ENCODE measurements at regions not wholly inside any gene's neighbourhood (a gene's known extent, or its start where the extent isn't known, plus 50 kb on each side); places are given as distances from the start of the nearest gene placed in this dataset.

- Histone ChIP-seq H3K36me3 (ENCODE audit: control insufficient read depth in 2 of 2, insufficient read depth in 2 of 2, low read length in 1 of 2) (no peaks in the 10 kb centered on the region), H3K4me3 (ENCODE audit: low read depth in 1 of 2, low read length in 2 of 2) (no peak overlapping the region), H3K4me1 (ENCODE audit: control insufficient read depth in 2 of 2, insufficient read depth in 2 of 2, low read length in 1 of 2) (no peaks in the 10 kb centered on the region), H3K27ac (ENCODE audit: low read depth in 2 of 2, low read length in 1 of 2) (no peak overlapping the region), H3K27me3 (ENCODE audit: control insufficient read depth in 1 of 2, insufficient read depth in 2 of 2, low read length in 2 of 2) (peaks cover 0 to 4% of the 10 kb centered on the region in 2 donors), H3K9me3 (ENCODE audit: control insufficient read depth in 2 of 2, insufficient read depth in 1 of 2, low read depth in 1 of 2, low read length in 1 of 2) (no peaks in the 10 kb centered on the region)
- 76 to 81% methylated on average over 4 of the region's 4 CpGs for WGBS, 2 donors
Measured at GRCh38 chr15:29448320-29448719, 178.7 kb upstream of the NSMCE3 start.

- WGBS, 2 donors = 43 to 60% methylated on average over 3 of the region's 3 CpGs
- H3K4me1 ChIP-seq (ENCODE audit: control insufficient read depth in 2 of 2, insufficient read depth in 2 of 2, low read length in 1 of 2) = no peaks in the 10 kb centered on the region
- peaks cover 0 to 3% of the 10 kb centered on the region in 2 donors for H3K9me3 ChIP-seq (ENCODE audit: control insufficient read depth in 2 of 2, insufficient read depth in 1 of 2, low read depth in 1 of 2, low read length in 1 of 2)
- H3K27me3 ChIP-seq (ENCODE audit: control insufficient read depth in 1 of 2, insufficient read depth in 2 of 2, low read length in 2 of 2) = peaks cover 0 to 4% of the 10 kb centered on the region in 2 donors
- no peak overlapping the region for H3K27ac ChIP-seq (ENCODE audit: low read depth in 2 of 2, low read length in 1 of 2)
- no peaks in the 10 kb centered on the region for H3K36me3 ChIP-seq (ENCODE audit: control insufficient read depth in 2 of 2, insufficient read depth in 2 of 2, low read length in 1 of 2)
- H3K4me3 ChIP-seq (ENCODE audit: low read depth in 1 of 2, low read length in 2 of 2) = no peak overlapping the region
Measured at GRCh38 chr15:29446480-29446879, 176.9 kb upstream of the NSMCE3 start.

- Histone ChIP-seq H3K9me3 (ENCODE audit: control insufficient read depth in 2 of 2, insufficient read depth in 1 of 2, low read depth in 1 of 2, low read length in 1 of 2) (peaks cover 0 to 5% of the 10 kb centered on the region in 2 donors), H3K4me1 (ENCODE audit: control insufficient read depth in 2 of 2, insufficient read depth in 2 of 2, low read length in 1 of 2) (peaks cover 0 to 4% of the 10 kb centered on the region in 2 donors), H3K27me3 (ENCODE audit: control insufficient read depth in 1 of 2, insufficient read depth in 2 of 2, low read length in 2 of 2) (peaks cover 0 to 4% of the 10 kb centered on the region in 2 donors), H3K36me3 (ENCODE audit: control insufficient read depth in 2 of 2, insufficient read depth in 2 of 2, low read length in 1 of 2) (no peaks in the 10 kb centered on the region), H3K27ac (ENCODE audit: low read depth in 2 of 2, low read length in 1 of 2) (no peak overlapping the region), H3K4me3 (ENCODE audit: low read depth in 1 of 2, low read length in 2 of 2) (no peak overlapping the region)
- WGBS, 2 donors = 76 to 86% methylated on average over 5 of the region's 5 CpGs
Measured at GRCh38 chr15:29442532-29442931, 172.9 kb upstream of the NSMCE3 start.

- 81 to 86% methylated on average over 7 of the region's 7 CpGs for WGBS, 2 donors
- H3K4me1 ChIP-seq (ENCODE audit: control insufficient read depth in 2 of 2, insufficient read depth in 2 of 2, low read length in 1 of 2) = peaks cover 0 to 4% of the 10 kb centered on the region in 2 donors
- H3K36me3 ChIP-seq (ENCODE audit: control insufficient read depth in 2 of 2, insufficient read depth in 2 of 2, low read length in 1 of 2) = no peaks in the 10 kb centered on the region
- peaks cover 0 to 2% of the 10 kb centered on the region in 2 donors for H3K27me3 ChIP-seq (ENCODE audit: control insufficient read depth in 1 of 2, insufficient read depth in 2 of 2, low read length in 2 of 2)
- peaks cover 0 to 5% of the 10 kb centered on the region in 2 donors for H3K9me3 ChIP-seq (ENCODE audit: control insufficient read depth in 2 of 2, insufficient read depth in 1 of 2, low read depth in 1 of 2, low read length in 1 of 2)
- H3K4me3 ChIP-seq (ENCODE audit: low read depth in 1 of 2, low read length in 2 of 2) = no peak overlapping the region
- H3K27ac ChIP-seq (ENCODE audit: low read depth in 2 of 2, low read length in 1 of 2) = no peak overlapping the region
Measured at GRCh38 chr15:29440541-29440940, 170.9 kb upstream of the NSMCE3 start.

- H3K27me3 ChIP-seq (ENCODE audit: control insufficient read depth in 1 of 2, insufficient read depth in 2 of 2, low read length in 2 of 2) = no peaks in the 10 kb centered on the region
- peaks cover 0 to 4% of the 10 kb centered on the region in 2 donors for H3K4me1 ChIP-seq (ENCODE audit: control insufficient read depth in 2 of 2, insufficient read depth in 2 of 2, low read length in 1 of 2)
- 41 to 57% methylated on average over 2 of the region's 2 CpGs for WGBS, 2 donors
- H3K9me3 ChIP-seq (ENCODE audit: control insufficient read depth in 2 of 2, insufficient read depth in 1 of 2, low read depth in 1 of 2, low read length in 1 of 2) = peaks cover 0 to 5% of the 10 kb centered on the region in 2 donors
- H3K27ac ChIP-seq (ENCODE audit: low read depth in 2 of 2, low read length in 1 of 2) = peak overlapping the region in 1 of 2 donors; percentile 29
- no peaks in the 10 kb centered on the region for H3K36me3 ChIP-seq (ENCODE audit: control insufficient read depth in 2 of 2, insufficient read depth in 2 of 2, low read length in 1 of 2)
- H3K4me3 ChIP-seq (ENCODE audit: low read depth in 1 of 2, low read length in 2 of 2) = no peak overlapping the region
Measured at GRCh38 chr15:29438703-29439055, 169.1 kb upstream of the NSMCE3 start.

- WGBS, 2 donors = 68 to 75% methylated on average over 9 of the region's 9 CpGs
- peaks cover 0 to 4% of the 10 kb centered on the region in 2 donors for H3K4me1 ChIP-seq (ENCODE audit: control insufficient read depth in 2 of 2, insufficient read depth in 2 of 2, low read length in 1 of 2)
- peak overlapping the region in 1 of 2 donors; percentile 29 for H3K27ac ChIP-seq (ENCODE audit: low read depth in 2 of 2, low read length in 1 of 2)
- no peaks in the 10 kb centered on the region for H3K27me3 ChIP-seq (ENCODE audit: control insufficient read depth in 1 of 2, insufficient read depth in 2 of 2, low read length in 2 of 2)
- no peak overlapping the region for H3K4me3 ChIP-seq (ENCODE audit: low read depth in 1 of 2, low read length in 2 of 2)
- H3K36me3 ChIP-seq (ENCODE audit: control insufficient read depth in 2 of 2, insufficient read depth in 2 of 2, low read length in 1 of 2) = no peaks in the 10 kb centered on the region
- H3K9me3 ChIP-seq (ENCODE audit: control insufficient read depth in 2 of 2, insufficient read depth in 1 of 2, low read depth in 1 of 2, low read length in 1 of 2) = peaks cover 0 to 5% of the 10 kb centered on the region in 2 donors
Measured at GRCh38 chr15:29437888-29438702, 168.5 kb upstream of the NSMCE3 start.

GRCh38 chr15:29435811-29436210 is 166.2 kb upstream of the NSMCE3 start:
- H3K36me3 ChIP-seq (ENCODE audit: control insufficient read depth in 2 of 2, insufficient read depth in 2 of 2, low read length in 1 of 2) = no peaks in the 10 kb centered on the region
- 91 to 93% methylated on average over 4 of the region's 4 CpGs for WGBS, 2 donors

GRCh38 chr15:29434280-29434679 is 164.7 kb upstream of the NSMCE3 start:
- Histone ChIP-seq H3K4me1 (ENCODE audit: control insufficient read depth in 2 of 2, insufficient read depth in 2 of 2, low read length in 1 of 2) (peaks cover 0 to 4% of the 10 kb centered on the region in 2 donors), H3K9me3 (ENCODE audit: control insufficient read depth in 2 of 2, insufficient read depth in 1 of 2, low read depth in 1 of 2, low read length in 1 of 2) (no peaks in the 10 kb centered on the region), H3K27me3 (ENCODE audit: control insufficient read depth in 1 of 2, insufficient read depth in 2 of 2, low read length in 2 of 2) (no peaks in the 10 kb centered on the region), H3K27ac (ENCODE audit: low read depth in 2 of 2, low read length in 1 of 2) (no peak overlapping the region), H3K4me3 (ENCODE audit: low read depth in 1 of 2, low read length in 2 of 2) (no peak overlapping the region), H3K36me3 (ENCODE audit: control insufficient read depth in 2 of 2, insufficient read depth in 2 of 2, low read length in 1 of 2) (no peaks in the 10 kb centered on the region)
- WGBS, 2 donors = 78 to 89% methylated on average over 2 of the region's 2 CpGs

More at GRCh38 chr15:29435811-29436210, 166.2 kb upstream of the NSMCE3 start:
- no peak overlapping the region for H3K4me3 ChIP-seq (ENCODE audit: low read depth in 1 of 2, low read length in 2 of 2)
- H3K27me3 ChIP-seq (ENCODE audit: control insufficient read depth in 1 of 2, insufficient read depth in 2 of 2, low read length in 2 of 2) = no peaks in the 10 kb centered on the region
- no peak overlapping the region for H3K27ac ChIP-seq (ENCODE audit: low read depth in 2 of 2, low read length in 1 of 2)
- peaks cover 0 to 4% of the 10 kb centered on the region in 2 donors for H3K4me1 ChIP-seq (ENCODE audit: control insufficient read depth in 2 of 2, insufficient read depth in 2 of 2, low read length in 1 of 2)
- no peaks in the 10 kb centered on the region for H3K9me3 ChIP-seq (ENCODE audit: control insufficient read depth in 2 of 2, insufficient read depth in 1 of 2, low read depth in 1 of 2, low read length in 1 of 2)

- Histone ChIP-seq H3K27ac (ENCODE audit: low read depth in 2 of 2, low read length in 1 of 2) (no peak overlapping the region), H3K36me3 (ENCODE audit: control insufficient read depth in 2 of 2, insufficient read depth in 2 of 2, low read length in 1 of 2) (no peaks in the 10 kb centered on the region), H3K27me3 (ENCODE audit: control insufficient read depth in 1 of 2, insufficient read depth in 2 of 2, low read length in 2 of 2) (no peaks in the 10 kb centered on the region), H3K4me1 (ENCODE audit: control insufficient read depth in 2 of 2, insufficient read depth in 2 of 2, low read length in 1 of 2) (peaks cover 0 to 4% of the 10 kb centered on the region in 2 donors), H3K9me3 (ENCODE audit: control insufficient read depth in 2 of 2, insufficient read depth in 1 of 2, low read depth in 1 of 2, low read length in 1 of 2) (no peaks in the 10 kb centered on the region), H3K4me3 (ENCODE audit: low read depth in 1 of 2, low read length in 2 of 2) (no peak overlapping the region)
- 86 to 88% methylated on average over 6 of the region's 6 CpGs for WGBS, 2 donors
Measured at GRCh38 chr15:29433507-29434248, 164.1 kb upstream of the NSMCE3 start.

Measured in esophagus (tissue), 2 donors.